GM18861 (cell line): ENCODE measurements at regions not wholly inside any gene's neighbourhood (a gene's known extent, or its start where the extent isn't known, plus 50 kb on each side); places are given as distances from the start of the nearest gene placed in this dataset.
"Not testable (repeated sequence)": the region's sequence is repeated elsewhere in the genome, so short reads cannot be mapped to it uniquely, and the experiment has no call there.

Experiments used
- ATAC-seq: cut with Tn5 transposase; IDR thresholded peaks from one replicate; pipeline ENCODE4 v1.9.1; 2021; ENCODE audit not compliant: unreplicated experiment

DNA sequence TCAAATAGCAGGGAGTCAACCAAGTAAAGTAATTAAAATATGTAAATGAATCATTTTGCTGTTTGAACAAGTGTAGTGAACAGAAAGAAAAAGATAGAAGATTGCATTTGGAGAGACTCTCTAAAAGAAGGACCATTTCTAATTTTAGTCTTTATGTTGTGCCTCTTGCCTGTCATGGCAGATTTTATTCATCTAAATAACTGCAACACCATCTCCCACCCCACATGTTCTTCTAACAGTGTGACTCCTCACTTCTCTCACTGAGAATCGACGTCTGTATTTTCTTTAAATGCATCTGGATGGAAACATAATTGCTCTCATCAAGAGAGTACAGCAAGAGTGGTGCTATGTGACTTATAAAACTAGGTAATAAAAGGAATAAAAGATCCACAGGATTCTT lies 439.9 kb upstream of the GBE1 start:
- ATAC-seq = no peak

DNA sequence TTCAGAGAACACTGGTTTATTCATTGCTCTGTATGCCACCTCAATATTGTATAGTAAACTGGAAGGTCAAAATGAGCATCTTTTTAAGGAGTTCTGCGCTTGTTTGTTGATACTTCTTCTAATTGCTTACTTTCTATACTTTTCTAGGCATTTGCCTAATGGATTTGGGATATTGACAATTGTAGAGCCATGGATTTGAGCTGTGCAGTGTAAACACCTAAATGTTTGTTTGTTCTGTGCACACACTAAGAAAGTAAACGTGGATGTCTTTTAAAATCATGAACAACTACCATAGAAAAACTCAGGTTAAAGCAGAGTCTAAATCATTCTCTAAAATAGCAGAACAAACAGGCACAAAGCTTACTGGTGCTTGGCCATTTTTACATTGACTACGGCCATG lies 436.6 kb upstream of the GBE1 start:
- no peak for ATAC-seq

DNA sequence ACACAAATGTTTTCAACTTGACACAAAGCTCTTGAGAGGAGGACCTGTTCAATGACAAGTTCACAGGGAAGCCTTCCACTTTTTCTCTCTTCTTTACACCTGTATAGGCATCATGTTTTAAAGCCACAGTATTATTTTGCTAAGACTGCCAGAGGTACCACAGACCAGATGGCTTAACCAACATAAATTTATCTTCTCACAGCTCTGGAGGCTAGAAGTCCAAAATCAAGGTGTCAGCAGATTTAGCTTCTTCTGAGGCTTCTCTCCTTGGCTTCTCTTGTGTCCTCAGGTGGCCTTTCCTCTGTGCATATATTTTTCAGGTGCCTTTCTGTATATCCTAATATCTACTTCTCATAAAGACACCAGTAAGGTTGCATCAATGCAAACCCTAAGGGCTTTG lies 435.2 kb upstream of the GBE1 start:
- ATAC-seq = no peak

DNA sequence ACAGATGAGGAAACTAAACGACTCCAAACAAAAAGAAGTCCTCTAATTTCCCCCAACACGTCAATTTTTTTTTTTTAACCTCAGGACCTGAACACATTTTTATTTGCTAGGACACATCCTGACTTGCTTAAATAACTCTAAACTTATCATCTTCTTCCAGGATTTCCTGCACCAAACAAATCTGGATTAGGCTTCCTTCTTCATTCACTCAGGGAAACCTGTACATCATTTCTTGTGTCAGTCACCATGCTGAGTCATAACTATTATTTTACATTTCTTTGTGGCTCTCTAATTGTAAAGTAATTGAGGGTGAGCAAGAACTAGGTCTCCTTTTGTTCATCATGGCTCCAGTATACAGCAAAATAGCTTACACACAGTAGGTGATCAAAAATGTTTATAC lies 433.4 kb upstream of the GBE1 start:
- ATAC-seq = no peak

DNA sequence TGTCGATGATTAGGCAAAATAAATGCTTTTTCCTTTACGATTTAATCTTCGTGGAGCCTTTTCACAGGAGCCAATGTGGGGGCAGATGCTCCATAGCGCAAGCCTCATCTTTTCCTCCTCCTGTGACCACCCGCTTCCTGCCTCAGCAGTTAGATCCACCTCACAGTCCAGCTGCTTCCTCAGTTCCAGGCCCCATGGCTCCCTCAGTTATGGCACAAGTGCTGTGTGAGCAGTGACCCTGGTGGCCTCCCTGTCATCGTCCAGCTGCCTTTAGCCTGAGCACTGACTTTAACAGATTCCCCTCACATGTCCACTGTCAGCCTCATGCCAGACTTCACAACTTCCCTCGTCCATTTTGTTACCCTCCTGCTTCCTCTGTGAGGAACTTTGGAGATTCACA lies 424.6 kb upstream of the GBE1 start:
- ATAC-seq = no peak

DNA sequence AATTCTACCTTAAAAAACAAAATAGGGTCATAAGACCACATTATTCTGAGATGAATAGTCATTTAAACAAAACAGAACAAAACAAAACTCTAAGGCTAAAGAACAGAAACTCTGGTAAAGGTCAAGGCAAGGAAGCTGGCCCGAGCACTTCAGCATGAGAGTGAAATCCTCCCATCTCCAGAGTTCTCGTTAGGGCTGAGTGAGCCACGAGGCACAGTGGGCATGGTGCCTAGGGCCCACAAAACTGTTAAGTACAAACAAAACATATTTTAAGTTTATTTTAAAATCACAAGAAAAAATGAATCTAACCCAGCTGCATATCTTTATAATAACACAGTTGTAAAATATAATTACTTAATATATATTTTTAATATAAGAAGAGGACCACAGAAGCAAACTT lies 417.8 kb upstream of the GBE1 start:
- no peak for ATAC-seq

DNA sequence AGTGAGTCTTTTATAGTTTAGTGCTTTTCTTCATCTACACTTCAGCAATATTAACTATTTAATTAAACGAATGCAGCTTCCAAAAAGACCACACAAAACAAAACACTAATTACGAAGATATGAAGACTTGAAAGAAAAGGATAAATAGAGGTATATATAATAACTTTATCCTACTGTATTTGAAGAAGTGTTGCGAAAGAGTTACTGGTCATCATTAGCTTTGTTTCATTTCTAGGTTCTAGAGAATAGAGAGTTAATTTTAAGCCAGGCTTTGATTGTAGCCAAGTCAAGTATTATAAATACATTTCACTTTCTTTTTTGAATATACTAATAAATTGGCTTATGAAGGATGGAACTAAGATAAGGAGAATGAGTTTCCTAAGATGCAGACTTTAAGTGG lies 416.8 kb upstream of the GBE1 start:
- no peak for ATAC-seq

DNA sequence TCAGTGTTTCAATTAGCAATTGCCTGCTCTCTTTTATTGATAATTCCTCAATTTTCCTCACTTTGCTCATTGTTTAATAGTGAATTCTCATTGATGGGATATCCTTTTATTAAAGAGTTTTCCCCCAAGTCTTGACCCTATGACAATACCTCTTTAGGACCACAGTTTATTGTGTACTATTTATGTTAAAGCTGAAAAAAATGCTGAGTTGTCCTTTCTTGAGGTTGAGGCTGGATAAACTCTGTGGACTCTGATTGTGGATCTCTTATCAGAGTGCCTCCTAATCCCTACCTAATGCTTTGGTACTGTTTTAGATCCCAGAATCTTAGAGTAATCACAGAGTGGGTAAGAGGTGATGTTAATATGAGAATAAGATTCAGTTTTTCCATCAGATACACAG lies 416.3 kb upstream of the GBE1 start:
- ATAC-seq = no peak

DNA sequence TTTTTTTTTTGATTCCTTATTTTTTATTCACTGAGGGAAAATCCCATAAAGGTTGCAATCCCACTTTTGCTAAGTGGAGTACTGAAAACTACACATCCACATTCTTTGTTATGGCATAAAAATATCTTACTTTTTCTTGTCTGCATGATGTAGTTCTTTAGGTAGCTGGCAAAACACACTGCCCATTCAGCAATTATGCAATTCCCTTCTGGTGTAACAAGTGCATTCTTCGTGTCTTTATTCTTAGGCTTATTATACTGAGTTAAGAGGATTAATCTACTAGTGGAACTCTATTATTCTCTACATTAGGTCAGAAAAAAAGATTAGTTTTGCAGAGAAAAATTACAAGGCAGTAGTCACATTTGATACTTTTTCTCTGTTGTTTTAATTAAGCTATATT lies 403.8 kb upstream of the GBE1 start:
- ATAC-seq = no peak

DNA sequence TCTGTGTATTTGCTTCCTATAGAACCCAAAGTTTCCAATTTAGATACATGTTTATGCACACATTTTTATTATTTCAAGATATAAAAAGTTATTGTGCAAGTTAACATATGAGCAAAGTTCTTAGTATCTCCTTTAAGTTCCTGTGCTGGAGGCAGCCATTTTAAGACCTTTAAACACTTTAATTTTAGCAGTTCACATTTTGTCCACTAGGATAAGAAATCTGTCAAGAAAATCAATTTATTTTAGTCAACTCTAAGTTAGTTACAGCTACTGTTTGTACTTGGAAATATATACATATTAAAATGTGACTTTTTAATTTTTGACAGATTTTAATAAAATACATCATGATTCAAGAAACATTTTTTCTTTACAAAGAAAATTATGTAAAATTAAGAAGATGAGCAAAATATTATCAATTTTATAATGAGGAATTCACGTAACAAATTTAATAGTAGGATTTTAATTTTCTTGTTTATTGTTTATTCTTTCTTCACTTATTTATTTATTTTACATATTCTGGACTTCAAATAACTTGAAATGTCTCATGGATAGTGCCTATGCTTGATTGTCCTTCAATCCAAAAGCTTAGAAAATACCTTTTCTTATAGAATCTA lies 402.6 kb upstream of the GBE1 start:
- peak; percentile 52 for ATAC-seq

DNA sequence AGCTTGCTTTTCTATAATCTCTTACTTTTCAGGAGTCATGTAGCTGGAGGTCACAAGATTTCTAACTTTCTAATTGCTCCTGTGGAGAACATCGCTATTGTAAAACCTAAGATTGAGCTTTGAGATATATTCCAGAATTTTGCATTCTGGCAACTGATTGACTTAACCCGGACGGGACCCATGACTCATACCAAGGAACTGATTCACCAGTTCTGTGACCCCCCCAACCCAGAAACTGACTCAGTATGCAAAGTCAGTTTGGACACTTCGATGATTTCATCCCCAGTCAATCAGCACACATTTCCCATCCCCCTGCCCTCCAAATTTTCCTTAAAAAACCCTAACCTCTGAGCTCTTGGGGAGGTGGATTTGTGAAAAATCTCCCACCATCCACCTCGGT lies 396.5 kb upstream of the GBE1 start:
- ATAC-seq = no peak

DNA sequence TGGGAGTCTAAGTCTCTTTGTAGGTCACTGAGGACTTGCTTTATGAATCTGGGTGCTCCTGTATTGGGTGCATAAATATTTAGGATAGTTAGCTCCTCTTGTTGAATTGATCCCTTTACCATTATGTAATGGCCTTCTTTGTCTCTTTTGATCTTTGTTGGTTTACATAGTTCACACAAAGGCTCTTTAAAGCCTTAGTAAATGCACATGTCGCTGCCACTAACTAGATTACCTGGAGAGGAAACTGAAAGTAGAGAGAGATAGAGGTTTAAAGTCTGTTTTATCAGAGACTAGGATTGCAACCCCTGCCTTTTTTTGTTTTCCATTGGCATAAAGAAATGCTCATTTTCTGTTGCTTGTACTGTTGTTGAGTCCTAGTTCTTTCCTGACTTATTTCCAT lies 392.4 kb upstream of the GBE1 start:
- not testable (repeated sequence) for ATAC-seq

DNA sequence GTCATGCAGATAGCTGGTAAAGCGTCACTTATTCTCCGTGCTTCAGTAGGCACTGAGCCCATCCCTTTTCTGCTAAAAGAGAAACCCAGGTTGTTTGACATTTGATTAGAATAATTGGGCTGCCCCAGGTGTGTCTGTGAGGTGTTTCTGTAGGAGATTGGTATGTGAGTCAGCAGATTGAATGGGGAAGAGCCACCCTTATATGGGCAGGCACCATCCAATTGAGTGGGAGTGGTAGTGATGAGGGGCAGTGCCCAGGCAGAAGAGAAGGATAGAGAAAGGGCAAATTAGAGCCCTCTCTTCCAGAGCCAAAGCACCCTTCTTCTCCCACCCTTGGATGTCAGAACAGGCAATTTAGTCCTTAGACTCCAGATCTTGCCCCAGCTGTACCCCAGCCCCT lies 384.3 kb upstream of the GBE1 start:
- ATAC-seq = no peak

DNA sequence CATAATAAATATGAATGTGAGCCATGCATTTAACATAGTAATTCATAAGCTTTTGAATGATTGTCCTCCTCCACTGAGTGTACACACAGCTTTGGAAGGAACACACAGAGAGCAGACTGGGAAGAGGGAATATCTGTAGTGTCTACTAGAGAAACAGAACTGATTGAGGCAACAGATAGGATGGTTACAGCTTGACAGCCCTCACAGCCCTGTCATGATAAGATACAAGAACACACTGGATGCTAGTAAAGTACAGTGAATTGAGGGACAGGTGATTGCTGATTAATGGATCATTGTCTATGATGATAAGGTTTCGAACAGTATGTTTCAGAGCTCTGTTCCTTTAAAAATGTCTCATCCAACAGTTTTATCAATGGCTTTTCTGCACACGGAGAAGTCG lies 383.4 kb upstream of the GBE1 start:
- no peak for ATAC-seq

DNA sequence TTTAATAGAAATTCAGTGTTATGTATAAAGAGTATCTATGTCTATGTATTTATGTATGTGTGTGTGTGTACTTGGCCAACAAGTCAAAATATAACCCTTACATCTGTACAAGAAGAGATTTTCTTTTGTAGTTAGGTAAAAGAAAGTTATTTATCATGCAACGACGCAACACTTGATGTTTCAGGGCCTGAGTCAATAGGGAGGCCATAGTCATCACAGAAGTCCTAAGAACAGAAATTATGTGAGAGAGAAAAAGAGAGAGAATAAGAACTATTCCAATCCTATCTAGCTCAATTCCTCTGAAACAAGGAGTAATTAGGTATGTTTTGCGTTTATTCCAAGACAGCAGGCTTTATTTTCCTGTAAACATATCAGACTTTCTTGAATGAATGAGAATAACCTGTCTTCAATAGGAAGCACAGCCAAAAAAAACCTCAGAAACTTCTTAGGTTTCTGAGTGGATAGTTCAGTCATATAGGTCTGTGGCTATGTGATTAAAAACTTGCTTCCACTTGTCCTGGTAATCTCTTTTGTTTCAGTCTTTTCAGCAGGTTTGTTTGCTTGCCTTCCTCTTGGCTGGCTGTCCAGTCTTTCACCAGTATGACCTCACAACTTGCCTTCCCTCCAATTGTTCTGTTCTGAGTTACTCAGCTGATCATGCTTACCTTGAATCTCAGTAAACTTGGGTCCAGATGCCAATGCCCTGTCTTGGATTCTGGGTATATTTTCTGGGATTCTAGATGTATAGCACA lies 382.4 kb upstream of the GBE1 start:
- no peak for ATAC-seq

DNA sequence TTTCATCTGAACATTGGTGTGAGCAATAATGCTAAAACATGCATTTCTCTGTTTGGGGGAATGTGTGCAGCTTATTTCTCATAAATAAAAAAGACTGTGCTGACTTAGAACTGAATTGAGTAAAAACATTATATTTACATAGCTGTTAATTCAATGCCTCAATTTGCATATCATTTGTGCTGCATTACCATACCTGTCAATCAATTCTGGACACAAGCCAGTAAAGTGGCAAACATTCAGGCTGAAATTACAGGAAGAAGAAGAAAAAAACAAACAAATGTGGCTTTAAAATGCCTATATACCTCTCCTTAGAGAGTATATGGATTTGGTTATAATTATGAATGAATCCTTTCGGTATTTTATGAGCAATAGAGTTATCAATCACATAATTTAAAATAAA lies 380.1 kb upstream of the GBE1 start:
- ATAC-seq = no peak

DNA sequence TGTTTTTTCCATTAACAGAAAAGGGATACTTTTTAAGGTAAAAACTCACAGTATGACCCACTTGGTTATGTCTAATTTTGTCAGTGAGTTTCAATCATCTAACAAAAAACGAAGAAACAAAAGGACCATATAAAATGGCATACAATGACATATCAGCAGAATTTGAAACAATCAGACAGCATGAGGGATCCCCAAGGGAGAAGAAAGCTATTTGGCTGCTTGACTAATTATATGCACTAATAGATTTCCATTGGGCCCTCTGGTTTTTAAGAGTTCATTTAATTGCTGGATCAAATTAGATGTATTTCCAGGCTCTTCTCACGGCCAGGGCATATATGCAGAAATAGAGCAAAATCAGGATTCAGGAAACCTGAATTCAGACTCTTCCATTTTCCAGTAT lies 376.4 kb upstream of the GBE1 start:
- ATAC-seq = no peak

DNA sequence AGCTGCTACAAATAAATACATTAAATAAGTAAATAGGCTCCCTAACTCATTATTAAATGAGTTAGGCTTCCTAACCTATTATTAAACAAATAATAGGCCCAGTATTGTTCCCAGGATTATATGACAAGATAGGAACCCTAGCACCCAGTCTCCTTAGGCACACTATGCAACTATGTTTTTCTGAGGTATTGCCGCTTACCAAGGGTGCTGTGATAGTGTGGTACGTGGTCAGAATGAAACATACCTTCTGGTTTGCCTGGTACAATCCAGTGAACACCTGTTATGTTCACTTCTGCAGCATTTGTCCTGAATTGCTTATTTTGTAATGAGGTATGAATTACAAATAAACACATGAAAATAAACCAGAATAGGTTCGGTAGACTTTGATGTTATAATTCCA lies 375.6 kb upstream of the GBE1 start:
- ATAC-seq = no peak

DNA sequence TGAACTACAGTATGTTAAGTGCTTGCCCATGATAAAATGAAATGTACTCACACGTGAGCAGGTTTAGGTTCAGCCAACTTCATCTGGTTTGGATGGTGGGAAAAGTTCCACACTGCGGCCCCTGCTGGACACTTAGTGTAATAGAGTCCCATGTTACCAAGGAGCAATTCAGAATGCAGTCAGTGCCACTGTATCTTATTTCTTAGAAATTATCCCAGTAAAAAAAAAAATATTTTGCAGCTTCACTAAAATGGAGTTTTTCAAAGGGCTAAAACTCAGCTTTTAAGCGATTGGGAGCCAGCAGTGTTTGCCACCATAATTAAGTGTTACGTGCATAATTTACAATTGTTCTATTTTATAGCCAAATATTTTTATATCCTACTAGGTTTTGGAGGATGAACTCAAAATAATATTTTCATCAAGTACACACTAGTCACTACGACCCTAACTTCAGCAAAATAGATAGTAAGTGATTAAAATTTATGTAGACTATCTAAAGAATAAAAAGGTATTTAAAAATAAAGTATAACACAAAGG lies 371.7 kb upstream of the GBE1 start:
- peak; percentile 90 for ATAC-seq

DNA sequence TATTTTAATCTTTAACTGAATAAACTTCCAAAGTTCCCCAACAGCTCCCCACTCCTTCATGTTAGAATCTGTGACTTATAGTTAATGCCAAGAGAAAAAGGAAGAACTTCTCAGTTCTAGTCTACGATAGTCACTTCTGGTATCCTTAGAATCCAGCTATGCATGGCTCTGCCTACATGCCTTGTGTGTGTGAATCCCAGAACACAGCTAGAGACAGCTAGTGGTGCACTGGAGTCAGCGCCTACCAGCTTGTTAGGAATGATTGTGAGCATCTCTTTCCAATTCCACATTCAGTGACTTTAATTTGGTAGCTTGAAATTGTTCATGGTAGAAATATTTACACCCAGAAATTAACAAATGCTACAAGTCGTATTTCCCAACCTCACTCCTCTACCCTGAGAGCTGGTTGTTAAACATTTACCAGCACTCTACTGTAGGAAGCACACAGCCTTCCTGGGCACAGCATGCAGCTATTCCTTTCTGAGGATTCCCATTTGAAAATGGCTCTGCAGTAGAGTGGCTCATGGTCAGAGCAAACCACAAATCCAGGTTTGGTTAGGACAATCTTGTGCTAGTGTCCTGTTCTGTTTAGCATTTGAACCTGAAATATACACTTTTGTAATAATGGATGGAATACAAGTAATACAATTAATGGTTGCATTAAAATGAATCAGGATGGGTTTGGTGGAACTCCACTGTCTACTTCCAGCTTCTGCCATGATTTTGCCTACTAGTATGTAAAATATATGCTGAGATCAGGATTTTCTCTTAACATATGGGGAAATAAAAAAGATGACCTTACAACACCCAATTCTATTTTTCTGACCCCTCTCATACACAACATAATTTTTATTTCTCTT lies 371.0 kb upstream of the GBE1 start:
- ATAC-seq = no peak

DNA sequence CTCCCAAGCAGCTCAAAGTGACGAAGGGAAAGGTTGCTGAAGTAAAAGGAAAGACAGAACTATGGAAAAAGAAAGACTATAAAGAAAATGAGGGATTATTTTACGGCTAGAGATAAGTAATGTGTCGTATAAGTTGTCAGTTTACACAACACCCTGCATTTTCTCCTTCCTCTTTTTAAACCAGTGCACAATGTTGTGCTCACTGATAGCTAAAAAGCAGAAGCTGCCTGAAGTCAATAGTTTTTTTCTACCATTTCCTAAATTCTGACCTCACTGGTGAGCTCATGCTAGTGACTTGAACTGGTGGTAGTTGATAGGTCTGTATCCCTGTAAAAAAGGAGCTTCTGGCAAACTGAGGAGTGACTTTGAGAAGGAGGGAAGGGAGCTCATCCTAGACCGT lies 368.6 kb upstream of the GBE1 start:
- no peak for ATAC-seq

DNA sequence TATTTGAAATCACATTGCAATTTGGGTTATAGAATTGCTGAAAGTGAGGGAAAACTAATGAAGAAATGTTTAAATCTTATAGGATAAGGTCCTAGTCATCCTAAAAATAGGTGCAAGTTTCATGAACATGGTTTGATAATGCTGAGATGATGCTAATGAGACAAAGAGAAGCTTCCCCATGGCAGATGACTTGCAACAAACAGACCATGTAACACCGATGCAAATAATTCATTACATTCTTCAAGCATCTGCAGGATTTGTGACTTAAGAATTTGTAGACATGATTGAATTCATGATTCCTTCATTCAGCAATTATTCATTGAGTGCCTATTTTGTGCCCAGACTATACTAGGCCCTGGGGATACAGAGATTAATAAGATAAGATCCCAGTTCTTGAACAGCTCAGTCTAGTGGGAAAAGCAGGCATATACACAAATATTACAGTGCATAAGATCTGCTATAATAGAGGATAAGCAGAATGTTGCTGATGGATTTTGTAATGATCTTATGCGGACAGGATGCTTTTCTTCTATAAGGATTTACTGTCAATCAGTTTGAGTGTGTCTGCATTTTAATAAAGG lies 367.9 kb upstream of the GBE1 start:
- no peak for ATAC-seq
